K562 (cell line): ENCODE measurements at regions not wholly inside any gene's neighbourhood (a gene's known extent, or its start where the extent isn't known, plus 50 kb on each side); places are given as distances from the start of the nearest gene placed in this dataset.

ENCODE experiments used
- ATAC-seq: fragments of 200-7000 bp; cut with Tn5 transposase; 3 replicates; pipeline ENCODE4 v1.9.1; 2020; ENCODE audit warnings: moderate library complexity
- BruUV-seq: library from RNA; stranded (reverse); fragments of 400-500 nt; replicated peaks from 2 replicates; lab custom pipeline; 2021; lab: Mats Ljungman, UMichigan
- CTCF ChIA-PET: fragments of 300-600 bp; formaldehyde crosslinking; extraction: SDS; loops from one replicate; lab custom pipeline; 2021; ENCODE audit warnings: low intra/inter-chr PET ratio; lab: Yijun Ruan, JAX
- POLR2A ChIA-PET: fragments of 300-600, 350-650 bp; sonication (Branson Sonifier 250); formaldehyde crosslinking; extraction: SDS; loops from one replicate; lab custom pipeline; 2021; ENCODE audit warnings: antibody characterized with exemption, inconsistent platforms; lab: Yijun Ruan, JAX
- DNase-seq, 4 experiments: peaks; one replicate each; pipeline versions ENCODE4 v3.0.0 to v3.0.0-alpha.2; 2011 to 2018; ENCODE audit warnings: low spot score in 3 of 4, mixed read lengths in 3 of 4; ENCODE audit errors: extremely low read depth in 1 of 4
- FAIRE-seq: peaks from 2 replicates; lab custom pipeline; 2011; peaks lifted over from hg19 to GRCh38; lab: Jason Lieb, UNC
- H2AFZ ChIP-seq: 2 replicates; pipeline ENCODE4 v1.6.0; 2011; ENCODE audit warnings: low read depth, low read length, control low read depth, inconsistent platforms
- H3K27ac ChIP-seq: fragments of 200-600 bp; 3 replicates; pipeline ENCODE4 v1.8.0; 2011; ENCODE audit warnings: low read depth, mild to moderate bottlenecking, control low read depth, inconsistent platforms, low read length, moderate library complexity, mixed read lengths; ENCODE audit errors: extremely low read depth
- H3K27me3 ChIP-seq, 2 experiments: fragments of 300-600 bp in 1 of 2; 2 replicates in 1 of 2; 3 replicates in 1 of 2; pipeline versions ENCODE4 v1.6.0 to v1.8.0; 2011; ENCODE audit warnings: inconsistent platforms in 2 of 2, low read length in 2 of 2, mild to moderate bottlenecking in 1 of 2, mixed read lengths in 1 of 2, moderate library complexity in 1 of 2; ENCODE audit not compliant: control insufficient read depth in 2 of 2, insufficient read depth in 2 of 2
- H3K36me3 ChIP-seq: fragments of 300-600 bp; 3 replicates; pipeline ENCODE4 v1.8.0; 2011; ENCODE audit warnings: mild to moderate bottlenecking, low read length, inconsistent platforms; ENCODE audit not compliant: control insufficient read depth, insufficient read depth
- H3K4me1 ChIP-seq, 2 experiments: fragments of 200-600 bp in 1 of 2; replicated peaks in 1 of 2; 2 replicates in 1 of 2; 3 replicates in 1 of 2; pipeline versions ENCODE4 v1.5.1 to v1.8.0; 2011; ENCODE audit warnings: inconsistent platforms in 2 of 2, low read length in 2 of 2, mild to moderate bottlenecking in 1 of 2, mixed read lengths in 1 of 2, moderate library complexity in 1 of 2; ENCODE audit not compliant: control insufficient read depth in 2 of 2, insufficient read depth in 2 of 2
- H3K4me2 ChIP-seq: 2 replicates; pipeline ENCODE4 v1.6.1; 2011; ENCODE audit warnings: low read length, control low read depth, inconsistent platforms, mixed read lengths; ENCODE audit not compliant: insufficient read depth
- H3K4me3 ChIP-seq: fragments of 200-600 bp; sonication (generic), shearing (Covaris generic); 2 replicates; pipeline ENCODE4 v1.5.1; 2016; ENCODE audit warnings: control low read depth, inconsistent platforms
- H3K79me2 ChIP-seq: fragments of 200-600 bp; 3 replicates; pipeline ENCODE4 v1.8.0; 2011; ENCODE audit warnings: low read length, inconsistent platforms; ENCODE audit not compliant: control insufficient read depth, insufficient read depth
- H3K9ac ChIP-seq, 2 experiments: 2 replicates each; pipeline versions ENCODE4 v1.6.0 to v1.6.1; 2011; ENCODE audit warnings: low read depth in 2 of 2, low read length in 2 of 2, control low read depth in 1 of 2, inconsistent platforms in 1 of 2, mild to moderate bottlenecking in 1 of 2, mixed read lengths in 1 of 2; ENCODE audit not compliant: insufficient read depth in 1 of 2
- H3K9me1 ChIP-seq: one replicate; pipeline ENCODE4 v1.6.0; 2011; ENCODE audit warnings: inconsistent platforms, mild to moderate bottlenecking, low read length, moderate library complexity; ENCODE audit not compliant: control insufficient read depth, insufficient read depth
- H3K9me3 ChIP-seq: replicated peaks from 2 replicates; pipeline ENCODE4 v1.5.1; 2011; ENCODE audit warnings: low read depth, low read length, inconsistent platforms; ENCODE audit not compliant: control insufficient read depth, insufficient read depth
- H4K20me1 ChIP-seq: replicated peaks from 2 replicates; pipeline ENCODE4 v1.6.1; 2011; ENCODE audit warnings: low read length, inconsistent platforms, mixed read lengths; ENCODE audit not compliant: control insufficient read depth, insufficient read depth
- KLF1 ChIP-seq: fragments of 450-650 bp; IDR thresholded peaks from 2 replicates; pipeline ENCODE4 v1.6.1; 2016; ENCODE audit warnings: missing genetic modification characterization, missing compliant biosample characterization
- L3MBTL2 ChIP-seq: fragments of 450-650 bp; IDR thresholded peaks from 2 replicates; pipeline ENCODE4 v1.6.1; 2016; ENCODE audit warnings: mild to moderate bottlenecking, moderate library complexity
- RB1 ChIP-seq: fragments of 450-650 bp; IDR thresholded peaks from 2 replicates; pipeline ENCODE4 v1.6.1; 2017; ENCODE audit warnings: low read depth, mild to moderate bottlenecking
- SMAD3 ChIP-seq: fragments of 450-650 bp; formaldehyde crosslinking; conservative IDR thresholded peaks from 2 replicates; pipeline ENCODE4 v1.4.0; 2020; ENCODE audit warnings: mild to moderate bottlenecking
- SMARCA5 ChIP-seq: fragments of 450-650 bp; IDR thresholded peaks from 2 replicates; pipeline ENCODE4 v1.6.1; 2016
- TAF1 ChIP-seq: IDR thresholded peaks from 2 replicates; pipeline ENCODE4 v1.6.1; 2011; ENCODE audit warnings: mild to moderate bottlenecking, low read length, moderate library complexity; ENCODE audit not compliant: insufficient read depth, control insufficient read depth, severe bottlenecking; ENCODE audit errors: extremely low read depth
- TCFL5 ChIP-seq: fragments of 250-450 bp; sonication (Bioruptor Pico); conservative IDR thresholded peaks from 2 replicates; pipeline ENCODE4 v1.6.1; 2021; ENCODE audit warnings: mild to moderate bottlenecking, moderate library complexity, matching md5 sums
- TRIM28 ChIP-seq: fragments of 450-650 bp; IDR thresholded peaks from 2 replicates; pipeline ENCODE4 v1.6.1; 2017
- WHSC1 ChIP-seq: IDR thresholded peaks from one replicate; pipeline ENCODE4 v1.6.1; 2012; ENCODE audit warnings: low read length, control low read depth, inconsistent platforms
- ZNF75A ChIP-seq: fragments of 450-650 bp; formaldehyde crosslinking; IDR thresholded peaks from 2 replicates; pipeline ENCODE4 v1.4.0; 2020; ENCODE audit warnings: mild to moderate bottlenecking
- ZNF778 ChIP-seq: fragments of 450-650 bp; formaldehyde crosslinking; IDR thresholded peaks from 2 replicates; pipeline ENCODE4 v1.4.0; 2020; ENCODE audit warnings: mild to moderate bottlenecking, moderate library complexity
- WGBS: fragments of 100-300 bp; shearing (Covaris generic); methylation state at CpG from one replicate; pipeline ENCODE4 v1.1.6; 2016; ENCODE audit warnings: low coverage, mixed read lengths; ENCODE audit not compliant: insufficient coverage; ENCODE audit errors: missing lambda C conversion rate; 5-methylcytosine and 5-hydroxymethylcytosine counted together
- in situ Hi-C: fragments of 300-500 bp; cut with MboI; formaldehyde crosslinking; loops from 4 replicates; pipeline ENCODE4 v1.15.0; 2018; ENCODE audit warnings: inconsistent platforms, mixed read lengths
- intact Hi-C: fragments of 100-400 bp; cut with micrococcal nuclease; formaldehyde crosslinking; loops from 2 replicates; pipeline ENCODE4 v1.14.2; 2022
- TF ChIP-seq, protein P1 (sequence below): sonication (generic); formaldehyde crosslinking; IDR thresholded peaks from 2 replicates; pipeline ENCODE4 v1.9.0; 2022; ENCODE audit warnings: mild to moderate bottlenecking, missing genetic modification reagents
- TF ChIP-seq, protein P2 (sequence below): sonication (generic); formaldehyde crosslinking; IDR thresholded peaks from 2 replicates; pipeline ENCODE4 v1.8.0; 2022; ENCODE audit warnings: mild to moderate bottlenecking, missing genetic modification reagents, borderline replicate concordance
- TF ChIP-seq, protein P3 (sequence below): fragments of 450-650 bp; conservative IDR thresholded peaks from 2 replicates; pipeline ENCODE4 v1.6.1; 2016; ENCODE audit warnings: missing genetic modification characterization, low read depth, mild to moderate bottlenecking, missing compliant biosample characterization, moderate library complexity
- TF ChIP-seq, protein P4 (sequence below): sonication (generic); formaldehyde crosslinking; IDR thresholded peaks from 2 replicates; pipeline ENCODE4 v1.8.0; 2022; ENCODE audit warnings: mild to moderate bottlenecking, missing genetic modification reagents
- TF ChIP-seq, protein P5 (sequence below): sonication (generic); formaldehyde crosslinking; IDR thresholded peaks from 2 replicates; pipeline ENCODE4 v1.8.1; 2023; ENCODE audit warnings: mild to moderate bottlenecking, missing genetic modification reagents

DNA sequence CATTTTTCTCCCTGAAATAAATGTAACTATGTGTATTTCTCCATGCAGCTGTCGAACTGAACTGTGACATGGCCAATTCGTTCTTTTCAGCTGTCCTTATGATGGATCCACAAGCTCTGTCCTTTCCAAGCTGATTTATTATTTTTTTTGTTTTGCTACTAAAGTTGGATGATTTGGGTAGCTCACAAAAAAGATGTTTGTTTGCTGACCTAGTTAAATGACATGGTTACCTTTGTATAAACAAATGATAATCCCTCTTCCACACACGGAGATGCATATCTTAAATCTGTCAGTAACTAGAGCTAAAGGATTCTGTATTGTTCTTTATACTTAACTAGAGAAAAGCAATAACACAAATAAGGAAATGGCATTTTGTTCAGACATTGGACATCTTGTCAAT lies 884.3 kb upstream of the PCDH20 start:
- no peak for ATAC-seq
- ChIA-PET CTCF (no interaction called here), POLR2A (no interaction called here)
- H3K9ac ChIP-seq = no peak overlapping the region
- intact Hi-C loops = no loop called here
- no peak overlapping the region for H3K4me2 ChIP-seq
- BruUV-seq = no TSS peak
- in situ Hi-C loops = no loop called here
- H4K20me1 ChIP-seq = no peaks in the 10 kb centered on the region
- WGBS = 0% methylated on average over 3 of the region's 3 CpGs
- no peaks in the 10 kb centered on the region for H3K9me3 ChIP-seq
- H3K27ac ChIP-seq = no peak overlapping the region
- DNase-seq = no peak
- no peak overlapping the region for H2AFZ ChIP-seq
- FAIRE-seq = no peak
- H3K4me1 ChIP-seq = no peaks in the 10 kb centered on the region
- H3K36me3 ChIP-seq = no peaks in the 10 kb centered on the region
- H3K4me3 ChIP-seq = no peak overlapping the region
- H3K79me2 ChIP-seq = no peaks in the 10 kb centered on the region
- H3K9me1 ChIP-seq = no peaks in the 10 kb centered on the region
- H3K27me3 ChIP-seq = no peaks in the 10 kb centered on the region
- TF ChIP-seq, protein P1, sequence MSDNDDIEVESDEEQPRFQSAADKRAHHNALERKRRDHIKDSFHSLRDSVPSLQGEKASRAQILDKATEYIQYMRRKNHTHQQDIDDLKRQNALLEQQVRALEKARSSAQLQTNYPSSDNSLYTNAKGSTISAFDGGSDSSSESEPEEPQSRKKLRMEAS (CRISPR knock-in tag) = no peak
- no peak for TF ChIP-seq WHSC1
- TF ChIP-seq ZNF75A (CRISPR knock-in tag) = no peak
- TF ChIP-seq L3MBTL2 = no peak
- TF ChIP-seq, protein P2, sequence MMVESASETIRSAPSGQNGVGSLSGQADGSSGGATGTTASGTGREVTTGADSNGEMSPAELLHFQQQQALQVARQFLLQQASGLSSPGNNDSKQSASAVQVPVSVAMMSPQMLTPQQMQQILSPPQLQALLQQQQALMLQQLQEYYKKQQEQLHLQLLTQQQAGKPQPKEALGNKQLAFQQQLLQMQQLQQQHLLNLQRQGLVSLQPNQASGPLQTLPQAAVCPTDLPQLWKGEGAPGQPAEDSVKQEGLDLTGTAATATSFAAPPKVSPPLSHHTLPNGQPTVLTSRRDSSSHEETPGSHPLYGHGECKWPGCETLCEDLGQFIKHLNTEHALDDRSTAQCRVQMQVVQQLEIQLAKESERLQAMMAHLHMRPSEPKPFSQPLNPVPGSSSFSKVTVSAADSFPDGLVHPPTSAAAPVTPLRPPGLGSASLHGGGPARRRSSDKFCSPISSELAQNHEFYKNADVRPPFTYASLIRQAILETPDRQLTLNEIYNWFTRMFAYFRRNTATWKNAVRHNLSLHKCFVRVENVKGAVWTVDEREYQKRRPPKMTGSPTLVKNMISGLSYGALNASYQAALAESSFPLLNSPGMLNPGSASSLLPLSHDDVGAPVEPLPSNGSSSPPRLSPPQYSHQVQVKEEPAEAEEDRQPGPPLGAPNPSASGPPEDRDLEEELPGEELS = no peak
- no peak for TF ChIP-seq TCFL5 (CRISPR knock-in tag)
- no peak for TF ChIP-seq RB1
- TF ChIP-seq, protein P3, sequence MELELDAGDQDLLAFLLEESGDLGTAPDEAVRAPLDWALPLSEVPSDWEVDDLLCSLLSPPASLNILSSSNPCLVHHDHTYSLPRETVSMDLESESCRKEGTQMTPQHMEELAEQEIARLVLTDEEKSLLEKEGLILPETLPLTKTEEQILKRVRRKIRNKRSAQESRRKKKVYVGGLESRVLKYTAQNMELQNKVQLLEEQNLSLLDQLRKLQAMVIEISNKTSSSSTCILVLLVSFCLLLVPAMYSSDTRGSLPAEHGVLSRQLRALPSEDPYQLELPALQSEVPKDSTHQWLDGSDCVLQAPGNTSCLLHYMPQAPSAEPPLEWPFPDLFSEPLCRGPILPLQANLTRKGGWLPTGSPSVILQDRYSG (tag) = no peak
- TF ChIP-seq, protein P4, sequence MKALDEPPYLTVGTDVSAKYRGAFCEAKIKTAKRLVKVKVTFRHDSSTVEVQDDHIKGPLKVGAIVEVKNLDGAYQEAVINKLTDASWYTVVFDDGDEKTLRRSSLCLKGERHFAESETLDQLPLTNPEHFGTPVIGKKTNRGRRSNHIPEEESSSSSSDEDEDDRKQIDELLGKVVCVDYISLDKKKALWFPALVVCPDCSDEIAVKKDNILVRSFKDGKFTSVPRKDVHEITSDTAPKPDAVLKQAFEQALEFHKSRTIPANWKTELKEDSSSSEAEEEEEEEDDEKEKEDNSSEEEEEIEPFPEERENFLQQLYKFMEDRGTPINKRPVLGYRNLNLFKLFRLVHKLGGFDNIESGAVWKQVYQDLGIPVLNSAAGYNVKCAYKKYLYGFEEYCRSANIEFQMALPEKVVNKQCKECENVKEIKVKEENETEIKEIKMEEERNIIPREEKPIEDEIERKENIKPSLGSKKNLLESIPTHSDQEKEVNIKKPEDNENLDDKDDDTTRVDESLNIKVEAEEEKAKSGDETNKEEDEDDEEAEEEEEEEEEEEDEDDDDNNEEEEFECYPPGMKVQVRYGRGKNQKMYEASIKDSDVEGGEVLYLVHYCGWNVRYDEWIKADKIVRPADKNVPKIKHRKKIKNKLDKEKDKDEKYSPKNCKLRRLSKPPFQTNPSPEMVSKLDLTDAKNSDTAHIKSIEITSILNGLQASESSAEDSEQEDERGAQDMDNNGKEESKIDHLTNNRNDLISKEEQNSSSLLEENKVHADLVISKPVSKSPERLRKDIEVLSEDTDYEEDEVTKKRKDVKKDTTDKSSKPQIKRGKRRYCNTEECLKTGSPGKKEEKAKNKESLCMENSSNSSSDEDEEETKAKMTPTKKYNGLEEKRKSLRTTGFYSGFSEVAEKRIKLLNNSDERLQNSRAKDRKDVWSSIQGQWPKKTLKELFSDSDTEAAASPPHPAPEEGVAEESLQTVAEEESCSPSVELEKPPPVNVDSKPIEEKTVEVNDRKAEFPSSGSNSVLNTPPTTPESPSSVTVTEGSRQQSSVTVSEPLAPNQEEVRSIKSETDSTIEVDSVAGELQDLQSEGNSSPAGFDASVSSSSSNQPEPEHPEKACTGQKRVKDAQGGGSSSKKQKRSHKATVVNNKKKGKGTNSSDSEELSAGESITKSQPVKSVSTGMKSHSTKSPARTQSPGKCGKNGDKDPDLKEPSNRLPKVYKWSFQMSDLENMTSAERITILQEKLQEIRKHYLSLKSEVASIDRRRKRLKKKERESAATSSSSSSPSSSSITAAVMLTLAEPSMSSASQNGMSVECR (CRISPR knock-in tag) = no peak
- no peak for TF ChIP-seq SMARCA5
- TF ChIP-seq KLF1 = no peak
- no peak for TF ChIP-seq SMAD3 (CRISPR knock-in tag)
- TF ChIP-seq, protein P5, sequence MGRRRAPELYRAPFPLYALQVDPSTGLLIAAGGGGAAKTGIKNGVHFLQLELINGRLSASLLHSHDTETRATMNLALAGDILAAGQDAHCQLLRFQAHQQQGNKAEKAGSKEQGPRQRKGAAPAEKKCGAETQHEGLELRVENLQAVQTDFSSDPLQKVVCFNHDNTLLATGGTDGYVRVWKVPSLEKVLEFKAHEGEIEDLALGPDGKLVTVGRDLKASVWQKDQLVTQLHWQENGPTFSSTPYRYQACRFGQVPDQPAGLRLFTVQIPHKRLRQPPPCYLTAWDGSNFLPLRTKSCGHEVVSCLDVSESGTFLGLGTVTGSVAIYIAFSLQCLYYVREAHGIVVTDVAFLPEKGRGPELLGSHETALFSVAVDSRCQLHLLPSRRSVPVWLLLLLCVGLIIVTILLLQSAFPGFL (CRISPR knock-in tag) = no peak
- no peak for TF ChIP-seq TRIM28
- TF ChIP-seq TAF1 = no peak
- TF ChIP-seq ZNF778 (CRISPR knock-in tag) = no peak
